ENCODE measurements at regions not wholly inside any gene's neighbourhood (a gene's known extent, or its start where the extent isn't known, plus 50 kb on each side); places are given as distances from the start of the nearest gene placed in this dataset.

GRCh38 chr1:243944429-243945160, 94.6 kb upstream of the AKT3 start:
- TF ChIP-seq POLR2AphosphoS5 (IDR thresholded peaks at IDR 0.05; ENCODE audit: low read depth) (no peak), REST (IDR thresholded peaks at IDR 0.05; ENCODE audit: insufficient replicate concordance, low read depth) (peak; percentile 91), CTCF (IDR thresholded peaks at IDR 0.05; ENCODE audit: insufficient read depth, low read length) (no peak)

Measured in HL-60 (cell line).